NCI-H526 treated with DMSO at 0.1 percent for 48 hours (cell line): ENCODE measurements at regions not wholly inside any gene's neighbourhood (a gene's known extent, or its start where the extent isn't known, plus 50 kb on each side); places are given as distances from the start of the nearest gene placed in this dataset.

Source experiments
- DNase-seq: peaks from one replicate; lab custom pipeline; 2025; lab: John Stamatoyannopoulos, UW

DNA sequence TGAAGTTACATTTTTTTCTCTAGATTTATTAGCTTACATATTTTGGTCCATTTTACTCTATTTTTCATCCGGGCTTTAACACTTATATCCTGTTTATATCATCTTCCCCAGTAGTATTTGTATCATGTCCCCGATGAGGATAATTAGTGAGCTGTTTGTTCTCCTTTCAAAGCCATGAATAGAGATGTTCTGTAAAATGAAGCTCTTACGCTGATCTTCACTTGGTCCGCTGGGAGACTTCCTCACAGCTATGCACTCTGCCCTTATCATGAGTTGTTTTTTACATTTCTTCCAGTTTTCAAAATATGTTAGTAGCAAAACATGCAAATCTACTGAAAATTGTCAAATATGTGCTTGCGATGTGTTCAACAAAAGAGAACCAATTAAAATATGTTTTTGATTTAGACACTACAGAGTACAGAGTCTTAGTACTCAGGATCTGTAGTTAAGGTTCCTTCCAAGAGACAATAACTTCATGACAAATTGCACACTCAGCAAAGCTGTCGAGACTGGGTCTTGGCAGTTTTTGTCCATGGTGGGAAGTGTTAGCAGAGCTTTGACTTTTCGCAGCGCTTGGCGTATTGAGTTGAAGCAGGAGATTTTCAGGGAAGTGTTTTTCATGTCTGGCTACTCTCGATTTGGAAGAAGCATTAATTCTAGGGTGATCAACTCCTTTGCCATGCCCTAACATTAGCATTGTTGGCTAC is 292.0 kb upstream of the ADAMTS5 start:
- no peak for DNase-seq

DNA sequence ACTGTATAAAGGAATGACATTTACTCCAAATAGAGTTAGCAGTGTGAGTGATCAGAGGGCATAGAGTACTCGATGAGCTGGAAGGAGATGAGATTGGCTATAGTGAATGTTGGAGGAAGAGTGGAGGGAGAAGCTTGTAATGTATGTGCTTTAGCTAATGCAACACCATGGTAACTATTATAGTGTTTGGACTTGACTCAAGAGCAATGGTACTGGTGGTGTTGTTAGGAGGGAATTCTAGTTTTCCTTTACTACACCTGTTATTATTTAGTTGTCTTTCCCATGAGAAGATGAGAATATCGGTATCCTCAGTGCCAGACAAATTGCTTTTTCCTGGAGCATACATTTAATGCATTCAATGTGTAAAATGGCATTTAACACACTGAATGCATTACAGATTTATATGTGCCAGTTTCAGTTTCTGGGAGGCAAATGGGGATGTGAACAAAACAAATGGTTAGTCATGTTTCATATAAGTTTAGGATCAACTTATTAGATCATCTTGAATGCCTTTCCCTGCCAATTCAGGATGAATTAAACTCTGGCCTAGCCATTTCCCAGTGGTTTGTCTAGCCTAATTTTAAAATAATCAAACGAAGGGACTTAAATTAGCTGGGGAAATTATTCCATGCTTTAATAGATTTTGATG is 291.1 kb upstream of the ADAMTS5 start:
- DNase-seq = no peak

DNA sequence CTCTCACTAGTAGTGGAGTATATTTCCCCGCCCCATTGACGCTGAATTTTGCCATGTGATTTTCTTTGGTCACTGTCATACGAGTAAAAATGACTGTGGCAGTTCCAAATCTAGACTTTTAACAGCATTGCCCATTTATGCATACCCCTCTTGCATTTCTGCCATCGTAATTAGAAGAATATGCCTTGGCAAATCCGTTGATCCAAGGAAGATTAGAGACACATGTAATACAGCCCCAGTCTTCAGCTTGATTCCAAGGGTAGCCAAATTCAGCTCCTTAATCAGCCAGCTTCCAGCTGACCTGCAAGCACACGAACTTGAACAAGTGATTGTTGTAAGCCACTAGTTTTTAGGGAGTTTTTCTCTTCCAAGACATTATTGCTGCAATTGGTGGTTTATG is 290.3 kb upstream of the ADAMTS5 start:
- no peak for DNase-seq

DNA sequence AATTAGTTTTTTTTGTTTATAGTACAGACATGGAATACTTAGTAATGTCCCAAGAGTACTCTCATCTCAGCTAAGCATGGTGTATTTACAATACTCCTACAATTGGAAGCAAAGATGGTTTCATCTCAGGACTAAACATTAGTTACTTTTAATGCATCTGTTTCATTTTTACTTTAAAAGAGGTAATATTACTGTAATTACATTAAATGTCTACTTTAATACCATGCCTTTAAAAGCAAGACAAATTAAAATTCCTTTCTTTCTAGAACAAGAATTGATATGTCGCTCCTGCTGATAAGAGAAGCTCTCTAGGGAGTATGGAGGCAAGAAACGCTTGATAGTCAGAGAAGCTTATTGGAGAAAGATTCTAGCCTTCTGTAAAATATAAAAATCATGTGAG is 284.9 kb upstream of the ADAMTS5 start:
- DNase-seq = no peak

DNA sequence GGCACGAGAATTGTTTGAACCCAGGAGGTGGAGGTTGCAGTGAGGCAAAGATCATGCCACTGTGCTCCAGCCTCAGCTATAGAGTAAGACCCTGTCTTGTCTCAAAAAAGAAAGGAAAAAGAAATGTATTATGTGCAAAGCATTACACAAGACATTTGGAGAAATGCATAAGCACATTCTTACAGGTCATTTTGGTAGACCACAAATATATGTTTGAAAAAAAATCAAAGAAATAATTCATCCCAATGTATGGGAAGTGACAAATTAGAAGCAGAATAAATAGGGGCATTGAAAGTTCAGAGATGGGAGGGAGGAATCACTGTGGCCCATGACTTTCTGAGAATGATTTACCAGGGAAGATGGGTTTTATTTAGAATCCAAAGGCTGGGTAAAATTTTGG is 283.5 kb upstream of the ADAMTS5 start:
- no peak for DNase-seq

DNA sequence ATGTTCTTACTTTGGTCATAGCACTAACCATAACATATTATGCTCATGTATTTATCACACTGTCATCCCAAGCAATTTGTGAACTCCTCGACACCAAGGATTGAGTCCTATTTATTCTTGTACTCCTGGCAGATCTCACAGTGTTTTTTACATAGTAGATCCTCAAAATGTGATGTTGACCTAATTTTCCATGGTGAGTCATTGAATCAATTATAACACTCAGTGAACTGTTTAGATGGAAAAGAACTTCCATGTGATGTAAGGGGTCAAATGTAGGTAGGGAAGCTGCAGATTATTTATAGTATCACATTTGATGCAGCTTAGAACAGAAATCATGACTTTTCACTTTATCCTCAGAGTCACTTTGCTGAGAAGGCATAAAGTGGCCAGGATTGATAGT is 281.9 kb upstream of the ADAMTS5 start:
- DNase-seq = no peak

DNA sequence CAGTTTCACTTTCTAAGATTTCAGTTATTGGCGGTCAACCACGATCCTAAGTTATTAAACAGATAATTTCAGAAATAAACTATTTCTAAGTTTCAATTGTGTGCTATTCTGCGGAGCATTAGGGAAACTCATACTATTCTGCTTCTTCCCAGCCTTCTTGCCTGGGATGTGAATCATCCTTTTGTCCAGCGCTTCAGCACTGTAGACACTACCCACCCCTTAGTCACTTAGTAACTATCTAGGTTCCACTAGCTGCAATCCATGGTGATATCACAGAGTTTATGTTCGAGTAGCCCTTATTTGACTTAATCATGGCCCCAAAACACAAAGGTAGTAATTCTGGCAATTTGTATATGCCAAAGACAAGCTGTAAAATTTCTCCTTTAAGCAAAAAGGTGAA is 279.9 kb upstream of the ADAMTS5 start:
- DNase-seq = no peak

DNA sequence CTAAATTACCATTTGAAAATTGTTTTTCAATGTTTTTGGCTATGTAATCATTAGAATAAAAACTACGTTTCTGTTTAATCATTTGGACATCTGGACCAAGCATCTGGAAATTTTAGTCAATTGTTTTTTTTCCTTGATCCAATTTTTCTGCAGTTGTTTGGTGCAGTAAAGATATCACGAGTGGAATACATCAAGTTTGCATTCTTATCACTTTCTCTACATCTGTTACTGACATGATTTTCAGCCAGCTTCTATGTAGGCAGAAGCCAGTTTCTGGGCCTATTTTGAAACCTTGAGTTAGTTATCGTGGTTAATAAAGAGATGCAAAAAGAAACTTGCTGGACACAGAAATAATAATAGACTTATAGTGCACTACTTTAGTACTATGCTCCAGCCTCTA is 277.9 kb upstream of the ADAMTS5 start:
- DNase-seq = no peak

DNA sequence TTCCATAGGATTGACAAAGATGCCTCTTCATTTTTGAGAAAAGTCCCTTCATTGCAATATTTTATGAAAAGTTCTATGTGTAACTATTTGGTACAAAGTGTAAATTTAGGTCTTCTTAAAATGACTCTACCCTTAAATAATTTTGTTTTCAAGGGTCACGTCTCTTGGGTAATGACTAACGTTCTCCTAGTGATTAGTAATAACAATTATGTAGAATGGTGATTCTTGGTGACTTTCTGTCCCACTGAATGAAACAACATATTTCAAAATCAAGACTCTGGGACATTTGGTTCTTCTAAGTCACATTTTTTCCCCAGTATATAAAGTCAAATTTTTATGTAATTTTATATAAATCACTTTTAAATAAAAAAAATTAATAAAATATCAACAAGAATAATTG is 277.5 kb upstream of the ADAMTS5 start:
- DNase-seq = no peak

DNA sequence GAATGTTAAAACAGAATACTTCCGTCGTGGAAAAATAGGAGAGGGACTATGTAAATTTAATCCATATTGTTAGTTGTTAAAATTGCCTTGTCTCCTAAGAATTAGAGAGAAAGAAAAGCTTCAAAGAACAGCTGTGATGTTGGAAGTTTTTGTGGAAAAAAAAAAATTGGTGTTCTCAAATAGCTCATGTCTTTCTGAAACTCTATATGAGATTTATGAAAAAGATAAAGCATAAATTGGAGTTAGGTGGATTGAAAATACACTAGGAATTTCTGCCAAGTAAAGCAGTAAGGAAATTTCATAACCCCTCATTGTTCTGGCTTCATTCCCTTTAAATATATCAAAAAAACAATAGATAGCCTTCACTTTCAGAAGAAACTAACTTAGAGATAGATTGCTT is 274.0 kb upstream of the ADAMTS5 start:
- no peak for DNase-seq

DNA sequence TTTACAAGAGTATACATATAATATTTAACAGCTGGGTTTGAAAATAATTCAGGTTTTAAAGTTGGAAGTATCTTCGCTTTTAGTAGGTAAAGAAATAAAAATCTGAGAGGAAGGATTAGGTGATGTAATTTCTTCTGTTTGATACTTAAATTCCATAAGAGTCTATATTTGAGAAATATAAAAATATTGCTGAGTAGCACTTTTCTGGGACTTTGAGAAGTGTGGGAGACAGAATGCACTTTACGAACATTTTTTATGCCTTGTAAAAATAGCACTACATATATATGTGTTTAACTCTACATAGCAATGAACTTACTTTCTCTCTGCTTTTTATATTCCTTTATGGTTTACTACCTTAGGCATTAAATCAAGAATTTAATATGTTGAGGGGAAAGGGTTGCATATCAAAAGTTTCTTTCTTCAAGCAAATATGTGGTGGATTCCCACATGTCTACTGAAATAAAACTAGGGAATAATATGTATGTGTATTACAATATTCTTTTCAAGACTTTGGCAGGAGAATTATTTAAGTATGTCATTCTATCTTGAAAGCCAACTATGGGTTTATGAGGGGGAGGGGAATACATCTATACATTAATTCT is 266.7 kb upstream of the ADAMTS5 start:
- no peak for DNase-seq

DNA sequence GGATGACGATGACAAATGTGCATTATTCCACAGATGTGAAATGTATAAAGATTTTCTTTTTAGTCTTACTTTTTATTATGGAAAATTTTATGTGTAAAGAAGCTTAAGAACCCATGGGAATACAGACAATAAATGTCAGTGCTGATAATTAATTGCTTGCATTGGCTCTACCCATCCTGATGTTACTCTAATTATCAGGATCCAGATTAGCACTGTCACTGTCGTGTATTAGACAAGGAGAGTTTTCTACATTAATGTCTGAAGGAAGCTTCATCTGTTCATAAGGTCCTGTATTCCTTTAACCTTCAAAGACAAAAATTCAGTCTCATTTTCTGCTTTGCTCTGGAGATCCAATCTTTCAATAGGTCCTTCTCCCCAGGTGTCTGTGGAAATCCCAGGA is 259.1 kb upstream of the ADAMTS5 start:
- DNase-seq = no peak

DNA sequence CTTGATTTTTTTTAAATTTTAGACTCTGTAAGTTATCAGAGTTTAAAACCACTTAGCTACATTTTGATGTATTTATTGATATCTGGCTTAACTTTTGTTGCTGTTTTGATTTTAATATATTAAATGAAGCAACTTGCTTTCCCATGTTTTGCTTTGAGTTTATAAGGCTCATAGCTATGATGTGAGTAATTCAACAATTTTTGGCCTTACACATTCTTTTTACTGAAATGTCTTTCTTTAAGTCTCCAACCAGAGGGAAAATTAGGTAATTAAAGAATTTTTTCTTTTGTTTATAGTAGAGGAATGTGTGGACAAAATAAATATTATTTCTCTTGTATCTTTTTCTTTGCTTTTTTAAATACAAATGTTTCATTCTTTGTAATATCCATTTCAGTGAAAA is 258.3 kb upstream of the ADAMTS5 start:
- no peak for DNase-seq

DNA sequence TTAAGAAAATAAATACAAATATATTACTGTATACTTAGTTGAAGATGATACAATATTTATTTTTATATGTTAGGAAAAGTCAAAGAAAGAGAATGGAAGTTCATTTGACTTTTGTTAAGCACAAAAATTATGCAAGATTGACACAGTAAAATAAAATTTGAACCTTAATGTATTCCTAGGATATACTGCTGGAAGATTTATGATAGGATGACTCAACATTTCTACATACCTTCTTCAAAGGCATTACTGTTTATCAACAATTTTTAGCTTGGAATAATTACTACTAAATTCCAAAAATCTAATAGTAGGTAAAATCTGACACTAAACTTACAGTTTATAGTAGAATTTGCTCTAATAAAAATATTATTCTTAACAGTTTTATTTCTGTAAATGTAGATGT is 257.3 kb upstream of the ADAMTS5 start:
- no peak for DNase-seq

DNA sequence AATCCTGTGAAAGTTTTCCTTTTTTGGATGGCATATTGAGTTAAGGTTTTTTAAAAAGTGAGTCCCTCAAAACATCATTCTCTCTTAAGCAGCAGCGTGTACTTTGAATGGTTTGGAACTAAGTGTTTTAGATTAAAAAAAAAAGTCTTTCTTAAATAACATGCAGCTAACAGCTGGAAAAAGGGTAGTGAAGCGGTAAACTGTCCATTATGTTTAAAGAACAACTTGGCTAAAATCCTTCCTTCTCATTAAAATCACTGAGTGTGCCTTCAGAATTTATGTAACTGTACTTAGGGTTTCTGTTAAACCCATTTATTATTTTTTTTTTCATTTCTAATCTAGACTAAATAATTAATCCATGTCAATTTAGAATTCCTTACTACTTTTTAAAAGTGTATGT is 254.2 kb upstream of the ADAMTS5 start:
- DNase-seq = no peak

DNA sequence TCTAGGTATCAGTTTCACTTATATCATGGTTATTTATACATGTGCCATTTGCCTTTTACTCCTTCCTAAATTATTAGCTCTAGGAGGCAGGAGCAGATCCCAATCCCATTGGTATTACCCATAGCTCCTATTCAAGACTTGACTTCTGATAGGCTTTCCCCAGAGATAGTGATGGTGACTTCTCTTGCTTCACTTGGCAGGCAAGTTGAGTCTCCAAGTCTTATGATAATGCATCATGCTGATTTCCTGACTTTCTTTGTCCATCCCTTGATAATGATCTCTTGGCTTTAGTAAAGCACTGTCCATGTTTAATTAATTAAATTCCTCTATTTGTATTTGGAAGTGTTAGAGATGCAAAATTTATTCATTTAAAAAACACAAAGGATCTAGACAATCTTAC is 253.5 kb upstream of the ADAMTS5 start:
- no peak for DNase-seq

DNA sequence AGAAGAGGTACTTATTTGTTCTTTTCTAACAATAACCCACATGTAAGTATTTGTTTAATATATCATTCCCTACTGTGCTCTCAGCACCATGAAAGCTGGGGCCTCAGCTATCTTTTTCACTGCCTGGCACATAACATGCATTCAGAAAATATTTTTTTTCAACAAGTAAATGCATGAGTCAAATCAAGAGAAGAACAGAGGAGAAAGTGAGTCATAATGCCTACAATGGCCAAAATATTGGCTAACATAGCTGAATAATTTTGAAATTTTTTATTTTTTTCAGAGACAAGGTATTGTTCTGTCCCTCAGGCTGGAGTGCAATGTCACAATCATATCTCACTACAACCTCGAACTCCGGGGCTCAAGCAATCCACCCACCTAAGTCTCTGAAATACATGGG is 252.2 kb upstream of the ADAMTS5 start:
- no peak for DNase-seq

DNA sequence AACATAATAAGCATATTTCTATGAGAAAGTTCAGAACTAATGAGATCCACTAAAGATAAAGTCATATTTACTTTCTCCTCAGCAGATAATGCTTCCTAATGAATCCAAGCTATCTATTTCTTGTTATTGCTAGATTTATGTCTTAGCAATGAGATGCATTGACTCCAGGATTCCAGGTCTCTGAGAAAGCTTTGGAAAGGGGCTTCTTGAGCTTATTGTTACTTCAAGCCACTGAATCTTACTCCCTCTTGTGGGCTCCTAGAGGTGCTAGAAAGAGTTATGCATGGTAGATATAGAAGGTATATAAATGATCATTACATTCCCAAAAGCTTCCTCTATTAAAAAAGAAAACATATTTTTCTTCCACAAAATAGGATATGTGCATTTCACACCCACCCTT is 246.4 kb upstream of the ADAMTS5 start:
- no peak for DNase-seq

DNA sequence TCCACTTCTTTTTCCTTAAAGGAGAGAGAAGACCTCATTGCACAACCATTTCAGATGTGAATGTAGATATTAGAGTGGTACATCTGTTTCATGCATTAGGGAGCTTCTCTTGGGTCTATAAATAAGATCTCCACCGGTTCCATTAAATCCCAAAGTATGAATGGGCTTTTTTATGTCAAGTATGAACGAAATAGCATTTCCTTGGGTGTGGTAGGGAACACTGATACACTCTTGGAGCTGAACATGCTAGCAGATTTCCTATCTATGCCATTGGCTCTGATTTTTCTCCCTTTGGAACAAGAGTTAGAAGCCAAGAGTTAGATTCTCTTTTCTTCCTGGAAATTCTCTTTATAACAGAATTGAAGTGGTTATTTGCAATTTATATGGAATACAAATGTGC is 245.6 kb upstream of the ADAMTS5 start:
- DNase-seq = no peak

DNA sequence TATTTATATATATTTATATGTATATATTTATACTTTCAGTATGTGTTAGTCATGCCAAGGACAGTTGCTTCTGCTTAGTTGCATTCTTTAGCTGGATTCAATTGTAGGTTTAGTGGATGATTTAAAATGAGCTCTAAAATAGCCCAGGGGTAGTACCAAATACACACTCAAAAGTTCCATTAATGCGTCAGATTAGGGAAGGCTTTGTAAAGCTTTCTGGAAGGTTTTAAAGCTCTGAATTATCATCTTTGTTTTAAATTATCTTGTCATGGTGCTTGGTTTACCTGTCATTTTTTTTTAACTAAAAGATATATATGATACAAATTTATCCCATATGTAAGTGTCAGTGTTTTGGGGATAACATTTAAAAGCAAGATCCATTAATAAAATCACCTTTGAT is 242.7 kb upstream of the ADAMTS5 start:
- no peak for DNase-seq

DNA sequence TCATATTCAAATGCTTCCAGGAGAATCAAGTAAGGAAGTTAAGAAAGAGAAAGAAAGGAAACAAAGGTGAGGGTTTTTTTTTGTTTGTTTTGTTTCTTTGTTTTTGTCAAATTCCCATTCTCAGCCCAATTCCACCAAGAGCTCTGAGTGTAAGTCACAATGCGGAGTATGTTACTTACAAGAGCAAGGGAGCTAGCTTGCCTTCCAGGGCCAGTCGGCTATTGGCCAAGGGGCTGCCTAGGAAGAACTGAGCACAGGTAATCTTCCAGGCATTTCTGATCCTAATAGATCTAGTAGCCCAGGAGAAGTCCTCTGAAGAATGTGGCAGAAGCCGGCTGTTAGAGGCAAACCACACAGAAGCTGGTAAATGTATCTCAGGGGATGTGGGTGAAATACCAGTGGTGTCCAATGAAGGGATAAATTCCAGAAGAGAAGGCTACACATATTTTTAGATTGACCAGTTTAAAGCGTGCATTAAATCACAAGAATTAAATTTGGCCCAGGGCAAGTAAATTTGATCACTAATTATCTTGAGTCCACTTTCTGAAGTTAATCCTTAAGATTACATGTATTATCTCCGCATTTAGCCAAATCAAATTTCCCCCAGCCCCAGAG is 239.6 kb upstream of the ADAMTS5 start:
- DNase-seq = no peak

DNA sequence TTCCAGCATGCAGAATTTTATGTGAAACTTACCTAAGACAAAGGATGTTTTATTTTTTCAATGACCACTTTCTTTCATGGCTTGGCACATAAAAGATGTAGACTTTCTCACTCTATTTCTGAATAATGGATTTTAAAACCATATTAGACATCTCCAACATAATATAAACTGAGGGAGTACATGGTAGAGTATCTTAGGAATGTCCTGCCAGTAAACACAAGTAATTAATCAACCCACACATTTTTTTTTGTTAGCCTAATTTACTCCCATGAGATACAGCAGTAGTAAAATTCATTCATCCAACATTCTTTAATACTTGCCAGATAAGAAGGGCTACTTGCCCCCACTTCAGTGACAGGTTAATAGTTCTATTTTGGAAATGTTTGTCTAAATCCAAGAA is 235.4 kb upstream of the ADAMTS5 start:
- no peak for DNase-seq

DNA sequence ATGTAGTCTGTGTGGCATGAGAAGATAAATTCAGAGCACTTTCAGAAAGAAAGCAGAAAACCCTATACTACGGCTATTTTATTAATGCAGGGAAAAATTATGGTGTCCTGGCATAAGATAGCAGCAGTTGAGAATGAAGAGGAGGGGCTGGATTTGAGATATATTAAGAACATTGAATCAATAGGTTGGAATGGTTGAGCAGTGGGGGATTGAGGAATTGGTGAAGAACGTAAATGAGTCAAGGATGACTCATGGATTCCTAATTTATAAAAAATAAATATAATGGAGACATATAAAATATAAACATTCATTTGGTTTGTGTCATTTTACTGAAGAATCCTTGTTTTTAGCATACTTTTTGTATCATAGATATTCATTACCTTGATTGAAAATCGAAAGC is 234.3 kb upstream of the ADAMTS5 start:
- no peak for DNase-seq
